ENCODE measurements at regions not wholly inside any gene's neighbourhood (a gene's known extent, or its start where the extent isn't known, plus 50 kb on each side); places are given as distances from the start of the nearest gene placed in this dataset.

GRCh38 chr4:8744083-8744805 lies 127.4 kb downstream of the HMX1 start:
- POLR2A ChIA-PET, result no interaction called here
- DNase-seq (ENCODE audit: low read depth, low spot score) (no peak), FAIRE-seq (no peak)

More at GRCh38 chr4:8744083-8744805, 127.4 kb downstream of the HMX1 start:
- BruUV-seq (replicated peaks), result no TSS peak
- Histone ChIP-seq H3K36me3 (ENCODE audit: control insufficient read depth in 2 of 2, extremely low read depth in 1 of 2, insufficient read depth in 2 of 2, low read length in 2 of 2) (no peaks in the 10 kb centered on the region), H3K4me2 (ENCODE audit: insufficient read depth, low read length) (no peak overlapping the region), H2AFZ (ENCODE audit: low read depth, low read length) (no peak overlapping the region), H3K27ac (ENCODE audit: insufficient read depth, low read depth, low read length) (no peak overlapping the region), H3K4me3 (replicated peaks in 1 of 3; ENCODE audit: insufficient read depth in 1 of 3, low read depth in 1 of 3, low read length in 3 of 3) (no peak overlapping the region), H3K4me1 (ENCODE audit: control insufficient read depth, extremely low read depth, insufficient read depth, low read length) (no peaks in the 10 kb centered on the region), H3K9ac (replicated peaks; ENCODE audit: extremely low read depth, insufficient read depth, low read length) (no peak overlapping the region), H3K79me2 (ENCODE audit: control insufficient read depth, insufficient read depth, low read length) (no peaks in the 10 kb centered on the region), H3K27me3 (ENCODE audit: control insufficient read depth in 2 of 2, insufficient read depth in 2 of 2, low read length in 2 of 2) (no peaks in the 10 kb centered on the region), H3K9me1 (replicated peaks; ENCODE audit: control insufficient read depth, extremely low read depth, insufficient read depth, low read length) (no peaks in the 10 kb centered on the region), H3K9me3 (replicated peaks; ENCODE audit: control insufficient read depth, insufficient read depth, low read length) (no peaks in the 10 kb centered on the region), H4K20me1 (replicated peaks; ENCODE audit: control insufficient read depth, extremely low read depth, insufficient read depth, low read length) (no peaks in the 10 kb centered on the region)
- TF ChIP-seq POLR2A (IDR thresholded peaks at IDR 0.05; ENCODE audit: low read depth, low read length), result no peak
- no peak for TF ChIP-seq CTCF (IDR thresholded peaks at IDR 0.05; ENCODE audit: extremely low read depth in 1 of 2, insufficient read depth in 1 of 2, low read depth in 1 of 2, low read length in 2 of 2)
- no peak for TF ChIP-seq EZH2 (IDR thresholded peaks at IDR 0.05; ENCODE audit: borderline replicate concordance, low read depth, low read length, severe bottlenecking)
- TF ChIP-seq MAX (IDR thresholded peaks at IDR 0.05; ENCODE audit: insufficient read depth, insufficient read length), result no peak
- dilution Hi-C loops (cut with MboI; ENCODE audit: extremely low pct_ligation_motif_present, low sequenced_read_pairs), result no loop called here
- CTCF ChIA-PET, result no interaction called here
- intact Hi-C loops (cut with micrococcal nuclease), result no loop called here
